ENCODE measurements at regions not wholly inside any gene's neighbourhood (a gene's known extent, or its start where the extent isn't known, plus 50 kb on each side); places are given as distances from the start of the nearest gene placed in this dataset.
"Not testable (repeated sequence)": the region's sequence is repeated elsewhere in the genome, so short reads cannot be mapped to it uniquely, and the experiment has no call there.

GRCh38 chr11:97784388-97784787 lies 1236.4 kb upstream of the CNTN5 start:
- not testable (repeated sequence) for TF ChIP-seq JUN (IDR thresholded peaks at IDR 0.05; ENCODE audit: borderline replicate concordance, insufficient read depth, insufficient read length, low read depth); POLR2AphosphoS5 (IDR thresholded peaks at IDR 0.05; ENCODE audit: insufficient read depth, low read depth, low read length); CTCF (IDR thresholded peaks at IDR 0.05; ENCODE audit: extremely low read depth in 1 of 2, insufficient read depth in 1 of 2, low read depth in 1 of 2, low read length in 2 of 2)

Measured in endothelial cell of umbilical vein (primary cell).